Endodermal cell (in vitro differentiated cells): ENCODE measurements at regions not wholly inside any gene's neighbourhood (a gene's known extent, or its start where the extent isn't known, plus 50 kb on each side); places are given as distances from the start of the nearest gene placed in this dataset.

Experiments used
- DNase-seq: peaks from one replicate; pipeline ENCODE4 v3.0.0-alpha.2; 2017
- H3K27ac ChIP-seq: 2 replicates; pipeline ENCODE4 v1.5.1; 2013; ENCODE audit warnings: mild to moderate bottlenecking, low read depth, low read length, moderate library complexity
- H3K27me3 ChIP-seq: 2 replicates; pipeline ENCODE4 v1.6.1; 2013; ENCODE audit warnings: mild to moderate bottlenecking, low read length, moderate library complexity; ENCODE audit not compliant: insufficient read depth, control insufficient read depth, poor library complexity, severe bottlenecking
- H3K36me3 ChIP-seq: 2 replicates; pipeline ENCODE4 v1.7.0; 2013; ENCODE audit warnings: mild to moderate bottlenecking, low read length, moderate library complexity; ENCODE audit not compliant: control insufficient read depth, insufficient read depth
- H3K4me1 ChIP-seq: one replicate; pipeline ENCODE4 v1.7.0; 2013; ENCODE audit warnings: low read length; ENCODE audit not compliant: control insufficient read depth, insufficient read depth
- H3K4me3 ChIP-seq: 2 replicates; pipeline ENCODE4 v1.5.1; 2013; ENCODE audit warnings: mild to moderate bottlenecking, low read length, moderate library complexity
- H3K9ac ChIP-seq: 2 replicates; pipeline ENCODE4 v1.6.1; 2013; ENCODE audit warnings: mild to moderate bottlenecking, low read length, moderate library complexity; ENCODE audit not compliant: poor library complexity, severe bottlenecking; ENCODE audit errors: extremely low read depth
- H3K9me3 ChIP-seq: 2 replicates; pipeline ENCODE4 v1.6.1; 2013; ENCODE audit warnings: mild to moderate bottlenecking, low read length, moderate library complexity; ENCODE audit not compliant: control insufficient read depth
- H3K27ac Mint-ChIP-seq: 2 replicates; pipeline ENCODE4 v1.8.0; 2020; ENCODE audit warnings: mixed read lengths
- H3K27me3 Mint-ChIP-seq: 2 replicates; pipeline ENCODE4 v1.8.0; 2021; ENCODE audit warnings: mild to moderate bottlenecking, mixed read lengths; ENCODE audit not compliant: insufficient read depth
- H3K36me3 Mint-ChIP-seq: 2 replicates; pipeline ENCODE4 v1.8.0; 2020; ENCODE audit warnings: low read depth, mixed read lengths
- H3K4me1 Mint-ChIP-seq: 2 replicates; pipeline ENCODE4 v1.8.0; 2020; ENCODE audit warnings: mixed read lengths
- H3K4me3 Mint-ChIP-seq: 2 replicates; pipeline ENCODE4 v1.8.0; 2020; ENCODE audit warnings: mild to moderate bottlenecking, moderate library complexity, mixed read lengths
- H3K9me3 Mint-ChIP-seq: 2 replicates; pipeline ENCODE4 v1.8.0; 2020; ENCODE audit warnings: mild to moderate bottlenecking, mixed read lengths
- CTCF ChIP-seq: fragments of 200-600 bp; sonication (generic); conservative IDR thresholded peaks from 2 replicates; pipeline ENCODE4 v1.5.0; 2021; ENCODE audit warnings: antibody characterized with exemption, mild to moderate bottlenecking
- WGBS, 2 experiments: methylation state at CpG; one replicate each; pipeline versions ENCODE4 v1.1.5 to v1.1.7; 2013; ENCODE audit warnings: missing lambda C conversion rate in 2 of 2, mixed read lengths in 1 of 2; ENCODE audit not compliant: insufficient coverage in 1 of 2, insufficient read length in 1 of 2; 5-methylcytosine and 5-hydroxymethylcytosine counted together

GRCh38 chr13:112260108-112261055 is 115.8 kb upstream of the SPACA7 start:
- H3K27me3 Mint-ChIP-seq = peaks cover 13% of the 10 kb centered on the region
- no peak for DNase-seq
- H3K4me3 ChIP-seq = no peak overlapping the region
- no peak overlapping the region for H3K9ac ChIP-seq
- H3K36me3 Mint-ChIP-seq = no peaks in the 10 kb centered on the region
- peaks cover 15% of the 10 kb centered on the region for H3K27me3 ChIP-seq
- no peaks in the 10 kb centered on the region for H3K9me3 Mint-ChIP-seq
- no peaks in the 10 kb centered on the region for H3K4me1 Mint-ChIP-seq
- H3K27ac ChIP-seq = no peak overlapping the region
- H3K9me3 ChIP-seq = no peaks in the 10 kb centered on the region
- no peak overlapping the region for H3K27ac Mint-ChIP-seq
- H3K4me1 ChIP-seq = no peaks in the 10 kb centered on the region
- 89 to 93% methylated on average over 17 to 28 of the region's 29 CpGs for WGBS, 2 experiments
- H3K4me3 Mint-ChIP-seq = no peak overlapping the region
- TF ChIP-seq CTCF = no peak
- H3K36me3 ChIP-seq = no peaks in the 10 kb centered on the region

GRCh38 chr13:112261924-112262323 is 114.2 kb upstream of the SPACA7 start:
- H3K36me3 ChIP-seq = no peaks in the 10 kb centered on the region
- no peaks in the 10 kb centered on the region for H3K36me3 Mint-ChIP-seq
- no peak for DNase-seq
- peaks cover 22% of the 10 kb centered on the region for H3K27me3 Mint-ChIP-seq
- peaks cover 10% of the 10 kb centered on the region for H3K27me3 ChIP-seq
- no peaks in the 10 kb centered on the region for H3K9me3 Mint-ChIP-seq
- H3K9ac ChIP-seq = no peak overlapping the region
- H3K27ac ChIP-seq = no peak overlapping the region
- no peak overlapping the region for H3K27ac Mint-ChIP-seq
- no peaks in the 10 kb centered on the region for H3K9me3 ChIP-seq
- H3K4me3 Mint-ChIP-seq = no peak overlapping the region
- H3K4me1 Mint-ChIP-seq = no peaks in the 10 kb centered on the region
- TF ChIP-seq CTCF = no peak
- H3K4me3 ChIP-seq = no peak overlapping the region
- H3K4me1 ChIP-seq = no peaks in the 10 kb centered on the region
- WGBS, 2 experiments = 93 to 99% methylated on average over 7 to 8 of the region's 8 CpGs

- no peak overlapping the region for H3K27ac ChIP-seq
- H3K4me1 ChIP-seq = no peaks in the 10 kb centered on the region
- peaks cover 10% of the 10 kb centered on the region for H3K27me3 ChIP-seq
- H3K9ac ChIP-seq = no peak overlapping the region
- no peak for TF ChIP-seq CTCF
- H3K4me1 Mint-ChIP-seq = no peaks in the 10 kb centered on the region
- H3K27ac Mint-ChIP-seq = no peak overlapping the region
- no peak for DNase-seq
- H3K4me3 ChIP-seq = no peak overlapping the region
- no peak overlapping the region for H3K4me3 Mint-ChIP-seq
- no peaks in the 10 kb centered on the region for H3K36me3 Mint-ChIP-seq
- 95 to 96% methylated on average over 4 to 7 of the region's 7 CpGs for WGBS, 2 experiments
- H3K9me3 ChIP-seq = no peaks in the 10 kb centered on the region
- H3K9me3 Mint-ChIP-seq = no peaks in the 10 kb centered on the region
- peaks cover 26% of the 10 kb centered on the region for H3K27me3 Mint-ChIP-seq
- no peaks in the 10 kb centered on the region for H3K36me3 ChIP-seq
These were observed 113.0 kb upstream of the SPACA7 start for GRCh38 chr13:112263152-112263551.
